ENCODE measurements at regions not wholly inside any gene's neighbourhood (a gene's known extent, or its start where the extent isn't known, plus 50 kb on each side); places are given as distances from the start of the nearest gene placed in this dataset.

DNA sequence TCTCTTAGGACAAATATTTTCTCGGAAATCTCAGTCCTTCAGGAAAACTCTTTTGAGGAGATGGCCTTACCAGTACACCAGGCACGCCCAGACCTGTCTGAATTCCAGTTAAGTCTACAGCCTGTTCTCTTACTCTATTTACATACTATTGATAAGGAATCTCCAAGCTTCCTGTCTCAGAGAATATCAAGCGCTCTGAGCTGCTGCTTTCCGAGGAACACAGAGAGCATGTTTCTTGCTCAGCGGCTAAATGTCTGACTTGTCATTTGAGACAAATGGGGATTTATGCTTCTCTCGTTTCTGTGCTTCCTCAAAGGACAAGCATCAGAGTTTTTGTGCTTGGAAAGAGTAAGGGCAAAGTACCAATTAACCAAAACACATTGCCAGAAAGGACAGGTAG is 112.4 kb upstream of the CCDC54 start:
- Histone ChIP-seq H4K20me1 (ENCODE audit: insufficient read depth, low read length) (no peaks in the 10 kb centered on the region), H3K4me3 (ENCODE audit: low read depth, low read length, poor library complexity, severe bottlenecking) (no peak overlapping the region), H3K27ac (ENCODE audit: low read depth, low read length, poor library complexity, severe bottlenecking) (no peak overlapping the region), H3K9me3 (ENCODE audit: low read length) (no peaks in the 10 kb centered on the region), H2AFZ (ENCODE audit: low read length) (no peak overlapping the region), H3K36me3 (ENCODE audit: insufficient read depth, low read length) (no peaks in the 10 kb centered on the region), H3K4me2 (ENCODE audit: low read length) (no peak overlapping the region), H3F3A (ENCODE audit: insufficient read depth, low read length) (no peaks in the 10 kb centered on the region), H3K4me1 (ENCODE audit: insufficient read depth, low read length, severe bottlenecking) (no peaks in the 10 kb centered on the region), H3K9me2 (ENCODE audit: low read depth, low read length) (no peaks in the 10 kb centered on the region), H3K79me2 (ENCODE audit: insufficient read depth, low read length) (no peaks in the 10 kb centered on the region), H3K27me3 (ENCODE audit: insufficient read depth, low read length) (no peaks in the 10 kb centered on the region), H3K9ac (ENCODE audit: low read length) (no peak overlapping the region)
- no peak for TF ChIP-seq EZH2 (IDR thresholded peaks at IDR 0.05; ENCODE audit: borderline replicate concordance, low read length)
- TF ChIP-seq, protein P1, sequence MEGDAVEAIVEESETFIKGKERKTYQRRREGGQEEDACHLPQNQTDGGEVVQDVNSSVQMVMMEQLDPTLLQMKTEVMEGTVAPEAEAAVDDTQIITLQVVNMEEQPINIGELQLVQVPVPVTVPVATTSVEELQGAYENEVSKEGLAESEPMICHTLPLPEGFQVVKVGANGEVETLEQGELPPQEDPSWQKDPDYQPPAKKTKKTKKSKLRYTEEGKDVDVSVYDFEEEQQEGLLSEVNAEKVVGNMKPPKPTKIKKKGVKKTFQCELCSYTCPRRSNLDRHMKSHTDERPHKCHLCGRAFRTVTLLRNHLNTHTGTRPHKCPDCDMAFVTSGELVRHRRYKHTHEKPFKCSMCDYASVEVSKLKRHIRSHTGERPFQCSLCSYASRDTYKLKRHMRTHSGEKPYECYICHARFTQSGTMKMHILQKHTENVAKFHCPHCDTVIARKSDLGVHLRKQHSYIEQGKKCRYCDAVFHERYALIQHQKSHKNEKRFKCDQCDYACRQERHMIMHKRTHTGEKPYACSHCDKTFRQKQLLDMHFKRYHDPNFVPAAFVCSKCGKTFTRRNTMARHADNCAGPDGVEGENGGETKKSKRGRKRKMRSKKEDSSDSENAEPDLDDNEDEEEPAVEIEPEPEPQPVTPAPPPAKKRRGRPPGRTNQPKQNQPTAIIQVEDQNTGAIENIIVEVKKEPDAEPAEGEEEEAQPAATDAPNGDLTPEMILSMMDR (IDR thresholded peaks at IDR 0.05; ENCODE audit: low read length): no peak

DNA sequence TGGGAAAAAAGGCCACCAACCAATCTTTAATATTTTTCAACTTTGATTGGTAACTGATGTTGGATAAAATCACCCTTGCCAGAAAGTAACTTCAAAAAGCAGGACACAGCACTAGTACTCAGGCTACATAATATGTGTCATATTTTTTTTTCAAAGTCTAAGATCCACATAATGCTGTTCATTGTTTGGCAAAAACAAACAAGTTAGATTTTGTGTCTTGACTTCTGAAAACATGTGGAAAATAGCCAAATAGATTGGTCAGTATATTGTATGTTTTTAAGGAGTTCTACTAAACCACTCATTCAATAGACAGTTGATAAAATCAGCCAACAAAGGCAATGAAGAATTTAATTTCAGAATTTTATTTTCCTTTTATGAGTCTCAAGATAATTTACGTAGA is 111.7 kb upstream of the CCDC54 start:
- H3K36me3 ChIP-seq (ENCODE audit: insufficient read depth, low read length): no peaks in the 10 kb centered on the region
- no peak overlapping the region for H3K27ac ChIP-seq (ENCODE audit: low read depth, low read length, poor library complexity, severe bottlenecking)
- H3K9ac ChIP-seq (ENCODE audit: low read length): no peak overlapping the region
- H2AFZ ChIP-seq (ENCODE audit: low read length): no peak overlapping the region
- H3F3A ChIP-seq (ENCODE audit: insufficient read depth, low read length): no peaks in the 10 kb centered on the region
- H3K9me3 ChIP-seq (ENCODE audit: low read length): no peaks in the 10 kb centered on the region
- H3K79me2 ChIP-seq (ENCODE audit: insufficient read depth, low read length): no peaks in the 10 kb centered on the region
- no peaks in the 10 kb centered on the region for H4K20me1 ChIP-seq (ENCODE audit: insufficient read depth, low read length)
- no peak for TF ChIP-seq EZH2 (IDR thresholded peaks at IDR 0.05; ENCODE audit: borderline replicate concordance, low read length)
- TF ChIP-seq, protein P1 (IDR thresholded peaks at IDR 0.05; ENCODE audit: low read length): no peak
- no peak overlapping the region for H3K4me2 ChIP-seq (ENCODE audit: low read length)
- no peaks in the 10 kb centered on the region for H3K9me2 ChIP-seq (ENCODE audit: low read depth, low read length)
- H3K27me3 ChIP-seq (ENCODE audit: insufficient read depth, low read length): no peaks in the 10 kb centered on the region
- no peak overlapping the region for H3K4me3 ChIP-seq (ENCODE audit: low read depth, low read length, poor library complexity, severe bottlenecking)
- no peaks in the 10 kb centered on the region for H3K4me1 ChIP-seq (ENCODE audit: insufficient read depth, low read length, severe bottlenecking)

DNA sequence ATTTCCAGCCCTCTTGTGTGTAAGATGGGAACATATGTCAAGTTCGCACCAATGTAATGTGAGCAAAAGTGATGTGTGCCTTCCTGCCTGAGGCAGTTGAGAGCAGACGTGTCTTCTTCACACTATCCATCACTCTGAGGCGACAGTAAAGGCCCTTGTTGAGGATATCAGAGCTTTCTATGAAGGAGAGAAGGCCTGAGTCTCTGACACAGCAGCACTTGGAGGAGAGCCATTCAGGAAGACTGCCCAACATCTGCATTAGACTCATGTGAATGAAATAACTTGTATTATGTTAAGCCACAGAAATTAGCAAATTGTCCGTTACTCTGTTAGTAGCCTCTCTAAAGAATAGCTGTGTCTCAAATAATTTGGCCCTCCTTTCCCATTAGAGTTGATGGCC is 108.8 kb upstream of the CCDC54 start:
- H3K27me3 ChIP-seq (ENCODE audit: insufficient read depth, low read length): no peaks in the 10 kb centered on the region
- H3K9me3 ChIP-seq (ENCODE audit: low read length): no peaks in the 10 kb centered on the region
- no peaks in the 10 kb centered on the region for H3K36me3 ChIP-seq (ENCODE audit: insufficient read depth, low read length)
- no peak overlapping the region for H3K27ac ChIP-seq (ENCODE audit: low read depth, low read length, poor library complexity, severe bottlenecking)
- peaks cover 4% of the 10 kb centered on the region for H3K4me1 ChIP-seq (ENCODE audit: insufficient read depth, low read length, severe bottlenecking)
- H3K4me2 ChIP-seq (ENCODE audit: low read length): no peak overlapping the region
- no peaks in the 10 kb centered on the region for H4K20me1 ChIP-seq (ENCODE audit: insufficient read depth, low read length)
- no peaks in the 10 kb centered on the region for H3F3A ChIP-seq (ENCODE audit: insufficient read depth, low read length)
- no peaks in the 10 kb centered on the region for H3K79me2 ChIP-seq (ENCODE audit: insufficient read depth, low read length)
- H3K4me3 ChIP-seq (ENCODE audit: low read depth, low read length, poor library complexity, severe bottlenecking): no peak overlapping the region
- H3K9ac ChIP-seq (ENCODE audit: low read length): no peak overlapping the region
- no peak for TF ChIP-seq EZH2 (IDR thresholded peaks at IDR 0.05; ENCODE audit: borderline replicate concordance, low read length)
- TF ChIP-seq, protein P1 (IDR thresholded peaks at IDR 0.05; ENCODE audit: low read length): no peak
- H3K9me2 ChIP-seq (ENCODE audit: low read depth, low read length): no peaks in the 10 kb centered on the region
- no peak overlapping the region for H2AFZ ChIP-seq (ENCODE audit: low read length)

Measured in OCI-LY1 (cell line).